CMK (cell line): ENCODE measurements at regions not wholly inside any gene's neighbourhood (a gene's known extent, or its start where the extent isn't known, plus 50 kb on each side); places are given as distances from the start of the nearest gene placed in this dataset.

ENCODE experiments used
- DNase-seq: peaks from one replicate; pipeline ENCODE4 v3.0.0-alpha.2; 2010; ENCODE audit warnings: low read depth

DNA sequence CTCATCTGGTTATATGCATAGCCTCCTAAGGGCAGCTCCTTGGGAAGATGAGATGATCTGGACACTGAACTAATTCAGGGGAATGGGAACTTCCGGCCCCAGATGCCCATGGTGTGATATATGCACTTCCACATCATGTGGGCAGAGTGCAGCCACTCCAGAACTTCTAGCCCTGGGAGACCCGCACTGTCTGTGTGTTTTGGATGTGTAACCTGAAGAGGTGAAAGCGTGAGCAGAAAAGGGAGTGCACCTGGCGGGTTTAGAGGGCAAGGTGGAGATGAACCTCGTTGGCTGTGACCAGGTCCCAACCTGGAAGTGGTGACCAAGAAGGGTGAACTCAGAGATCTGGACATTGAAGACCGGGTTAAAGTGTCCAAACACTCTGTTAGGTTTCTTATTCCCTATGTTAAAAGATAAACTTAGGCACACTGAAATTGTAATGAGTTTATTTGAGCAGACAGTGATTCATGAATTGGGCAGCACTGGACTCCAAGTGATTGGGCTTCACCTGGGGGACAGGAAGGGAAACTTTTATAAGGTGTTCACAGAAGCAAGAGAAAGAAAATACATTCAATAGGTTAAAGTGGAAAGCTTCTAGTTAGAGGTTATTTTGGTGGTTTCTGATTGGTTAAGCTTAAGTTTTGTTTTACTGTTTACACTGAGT lies 296.2 kb upstream of the SKOR2 start:
- DNase-seq, result no peak

DNA sequence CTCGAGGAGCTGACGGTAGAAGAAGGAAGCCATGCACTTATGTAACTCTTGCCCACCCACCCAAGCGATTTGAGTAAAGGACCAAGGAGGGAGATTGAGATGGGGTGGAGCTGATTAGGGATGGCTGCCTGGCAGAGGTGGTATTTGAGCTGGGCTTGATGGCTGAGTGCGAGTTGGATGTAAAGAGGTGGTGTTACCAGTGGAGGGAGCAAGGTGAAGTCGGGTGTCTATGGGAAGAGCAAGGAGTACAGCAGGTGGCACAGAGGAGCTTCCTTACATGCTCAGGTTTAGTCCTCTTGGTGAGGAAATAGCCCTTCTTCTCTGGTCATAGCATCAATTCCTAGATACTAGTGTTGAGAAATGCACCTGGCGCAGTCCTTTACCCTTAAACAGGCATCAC lies 294.2 kb upstream of the SKOR2 start:
- no peak for DNase-seq

DNA sequence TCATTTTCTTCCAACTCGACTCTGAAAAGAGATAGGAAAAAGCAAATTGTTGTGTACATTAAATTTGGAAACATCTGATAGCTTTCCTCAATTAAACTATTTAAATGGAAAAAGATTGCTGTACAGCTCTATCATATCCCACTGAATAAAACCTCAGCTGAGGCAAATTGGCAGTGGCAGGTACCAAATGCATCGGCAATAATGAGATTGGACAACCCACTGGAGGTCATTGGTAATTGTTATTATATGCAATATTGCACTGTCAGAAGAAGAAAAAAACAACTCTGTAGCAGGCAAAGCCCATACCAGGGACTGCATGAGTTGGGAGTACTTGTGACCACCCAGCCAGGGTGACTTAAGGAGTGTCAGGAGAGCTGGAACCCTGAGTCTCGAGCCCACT lies 291.6 kb upstream of the SKOR2 start:
- DNase-seq, result no peak

DNA sequence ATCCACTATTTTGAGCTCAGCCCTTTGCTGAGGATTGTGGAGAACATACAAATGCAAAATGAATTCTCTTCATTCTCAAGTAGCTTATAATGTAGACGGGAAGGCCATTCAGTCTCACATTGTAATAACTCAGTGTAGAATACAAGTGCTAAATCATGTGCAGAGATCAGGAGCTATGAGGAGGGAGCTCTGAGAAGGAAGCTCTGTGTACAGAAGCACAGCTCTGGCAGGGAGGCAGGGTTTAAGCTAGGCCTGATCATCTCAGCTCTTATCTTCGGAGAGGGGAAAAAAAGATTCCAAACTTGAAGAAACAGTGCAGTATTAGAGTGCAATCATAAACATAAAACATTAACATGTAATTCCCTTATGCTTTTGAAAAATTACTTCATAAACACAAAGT lies 291.1 kb upstream of the SKOR2 start:
- DNase-seq, result no peak

DNA sequence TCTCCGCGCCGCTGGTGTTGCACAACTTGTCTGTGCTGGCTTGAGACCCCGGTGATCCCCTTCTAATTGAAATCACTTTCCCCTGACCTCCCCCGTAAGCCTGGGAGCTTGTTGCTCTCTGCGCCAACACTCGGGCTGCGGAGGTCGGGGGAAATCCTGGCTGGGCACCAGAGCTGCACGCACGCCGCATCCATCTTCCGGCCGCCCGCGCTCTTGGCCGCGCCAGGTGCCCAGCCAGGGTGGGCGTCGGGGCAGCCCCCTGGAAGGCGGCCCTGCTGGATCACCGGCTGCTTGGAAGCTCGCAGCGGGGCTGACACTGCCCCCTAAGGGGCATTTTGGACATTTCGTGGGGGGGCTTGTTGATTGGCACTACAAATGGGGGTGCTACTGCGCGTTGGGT lies 280.3 kb upstream of the SKOR2 start:
- DNase-seq, result no peak

DNA sequence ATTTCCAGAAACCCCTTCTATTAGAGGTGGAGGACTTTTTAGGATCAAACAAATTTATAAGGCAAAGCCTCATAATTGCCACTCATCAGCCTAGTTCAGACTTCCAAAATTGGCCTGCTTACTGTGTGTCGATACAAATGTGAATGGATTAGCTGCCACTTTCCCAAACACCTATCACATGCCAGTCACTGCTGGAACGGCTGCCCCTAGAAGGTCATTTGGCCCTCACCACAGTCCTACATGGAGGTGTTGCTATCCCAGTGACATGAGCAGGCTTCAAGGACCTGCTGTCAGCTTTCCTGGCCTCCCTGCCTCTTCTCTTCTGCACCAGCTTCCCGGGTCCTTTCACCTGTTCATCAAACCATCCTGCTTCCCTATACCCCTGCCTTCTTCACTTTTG lies 279.2 kb upstream of the SKOR2 start:
- no peak for DNase-seq

DNA sequence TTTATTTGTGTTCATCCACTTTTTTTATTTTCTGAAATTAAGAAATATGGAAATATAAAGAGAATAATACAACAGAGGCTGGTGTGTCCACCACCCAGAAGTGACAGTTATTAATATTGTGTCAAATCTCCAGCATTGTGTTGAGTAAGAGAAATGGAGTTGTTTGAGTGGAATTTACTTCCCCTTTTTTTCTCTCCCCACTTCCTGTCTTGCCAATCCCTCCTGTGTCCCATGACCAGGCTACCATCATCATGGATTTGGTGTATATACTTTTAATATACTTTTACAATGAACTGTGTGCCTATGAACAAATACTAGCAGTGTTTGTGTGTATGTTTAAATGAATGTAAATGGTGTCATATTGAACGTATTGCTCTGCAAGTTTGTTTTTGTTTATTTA lies 276.9 kb upstream of the SKOR2 start:
- DNase-seq, result no peak

DNA sequence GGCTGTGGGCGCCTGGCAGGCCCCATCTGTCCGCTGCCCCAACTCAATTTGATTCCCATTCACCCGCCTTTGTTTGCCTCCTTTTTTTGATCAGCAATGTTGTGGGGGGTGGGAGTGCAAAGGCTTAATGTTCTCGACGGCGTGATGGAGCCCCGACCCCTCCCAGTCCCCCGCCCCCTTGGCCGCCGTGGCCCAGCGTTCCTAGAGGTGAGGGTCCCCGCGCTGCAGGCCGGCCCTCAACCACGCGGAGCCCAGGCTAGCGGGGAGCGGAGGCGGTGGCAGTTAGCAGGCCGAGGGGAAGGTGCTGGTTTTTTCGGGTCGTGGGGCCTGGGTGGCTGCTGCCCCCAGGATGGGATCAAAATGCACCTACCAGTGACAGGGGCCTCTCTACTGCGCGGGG lies 274.7 kb upstream of the SKOR2 start:
- DNase-seq, result no peak

DNA sequence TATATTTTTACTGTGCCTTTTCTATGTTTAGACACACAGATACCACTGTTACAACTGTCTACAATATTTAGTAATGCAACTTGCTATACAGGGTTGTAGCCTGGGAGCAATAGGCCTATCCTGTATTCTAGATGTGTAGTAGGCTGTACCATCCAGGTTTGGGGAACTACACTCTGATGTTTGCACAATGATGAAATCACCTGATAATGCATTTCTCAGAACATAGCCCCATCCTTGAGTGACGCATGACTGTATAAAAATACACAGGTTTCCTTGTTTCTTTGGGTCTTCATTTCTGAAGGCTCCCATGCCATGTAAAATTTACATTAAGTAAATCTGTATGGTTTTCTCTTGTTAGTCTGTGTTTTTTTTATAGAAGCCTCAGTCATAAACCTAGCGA lies 270.9 kb upstream of the SKOR2 start:
- no peak for DNase-seq

DNA sequence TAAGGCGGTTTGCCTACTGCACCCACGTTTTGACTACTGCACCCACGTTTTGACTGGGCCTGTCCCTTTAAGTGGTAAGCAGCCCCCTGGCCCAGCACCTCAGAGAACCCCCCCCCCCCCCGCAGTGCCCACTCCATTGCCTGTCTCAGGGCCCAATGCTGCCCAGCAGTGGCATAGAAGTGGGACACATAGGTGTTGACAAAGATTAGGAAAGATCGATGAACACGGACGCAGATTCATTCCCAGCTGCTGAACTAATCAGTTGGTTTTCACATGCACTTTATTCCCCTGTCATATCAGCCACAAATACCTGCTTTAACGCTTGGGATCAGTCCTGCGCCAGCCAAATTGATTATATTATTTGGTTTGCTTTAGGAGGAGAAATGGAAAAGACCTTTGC lies 268.8 kb upstream of the SKOR2 start:
- DNase-seq, result no peak

DNA sequence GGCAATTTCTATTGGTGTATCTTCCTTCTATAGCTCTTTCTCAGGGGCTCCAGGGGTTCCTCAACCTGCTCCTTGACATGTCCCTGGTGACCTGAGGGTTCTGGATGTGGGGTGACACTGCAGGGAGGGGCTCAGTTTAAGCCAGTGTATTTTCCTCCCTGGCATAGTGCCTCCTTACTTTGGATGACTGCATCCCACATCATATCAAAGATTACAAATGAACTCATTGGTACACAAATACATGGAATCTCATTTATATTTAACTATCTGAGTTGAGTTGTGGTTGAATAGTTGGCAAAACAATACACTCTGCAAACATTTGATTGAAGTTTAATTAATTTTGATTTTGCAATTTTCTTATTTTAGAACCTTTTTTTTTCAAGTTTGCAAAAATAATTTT lies 268.2 kb upstream of the SKOR2 start:
- no peak for DNase-seq

DNA sequence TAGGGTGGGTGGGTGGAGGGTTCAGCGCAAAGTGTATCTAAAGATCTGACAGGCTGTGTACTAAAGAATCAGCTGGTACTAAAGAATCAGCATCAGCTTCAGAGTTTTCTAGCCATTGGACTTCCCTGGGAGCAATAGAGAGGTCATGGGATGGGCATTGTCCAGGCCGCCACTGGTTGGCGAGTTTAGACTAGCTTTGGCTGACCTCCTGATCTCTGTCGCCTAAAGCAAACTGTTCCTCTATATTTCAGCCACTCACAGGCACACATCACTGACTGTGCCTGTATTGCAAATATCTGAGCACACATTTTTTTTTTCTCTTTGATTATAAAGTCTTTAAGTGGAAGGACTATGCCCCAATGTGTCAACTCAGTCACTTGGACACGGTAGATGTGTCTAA lies 267.8 kb upstream of the SKOR2 start:
- DNase-seq, result no peak

DNA sequence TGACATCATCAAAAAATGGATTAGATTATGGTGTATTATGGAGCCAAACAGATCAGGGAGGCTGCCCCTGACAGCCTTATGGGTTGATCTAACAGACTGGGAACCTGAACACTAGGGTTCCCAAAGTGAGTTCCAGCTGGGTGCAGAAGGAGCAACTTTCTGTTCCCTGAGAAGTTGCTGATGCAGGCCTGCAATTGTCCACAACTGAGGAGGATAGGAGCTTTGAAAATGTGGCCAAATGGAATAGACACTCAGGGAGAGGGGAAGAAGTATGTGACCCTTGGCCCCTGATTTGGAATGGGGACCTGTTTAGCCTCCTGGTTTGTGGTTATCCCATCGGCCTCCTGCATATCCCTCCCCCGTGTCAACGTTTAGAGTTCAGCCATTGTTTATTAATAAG lies 262.2 kb upstream of the SKOR2 start:
- DNase-seq, result no peak

DNA sequence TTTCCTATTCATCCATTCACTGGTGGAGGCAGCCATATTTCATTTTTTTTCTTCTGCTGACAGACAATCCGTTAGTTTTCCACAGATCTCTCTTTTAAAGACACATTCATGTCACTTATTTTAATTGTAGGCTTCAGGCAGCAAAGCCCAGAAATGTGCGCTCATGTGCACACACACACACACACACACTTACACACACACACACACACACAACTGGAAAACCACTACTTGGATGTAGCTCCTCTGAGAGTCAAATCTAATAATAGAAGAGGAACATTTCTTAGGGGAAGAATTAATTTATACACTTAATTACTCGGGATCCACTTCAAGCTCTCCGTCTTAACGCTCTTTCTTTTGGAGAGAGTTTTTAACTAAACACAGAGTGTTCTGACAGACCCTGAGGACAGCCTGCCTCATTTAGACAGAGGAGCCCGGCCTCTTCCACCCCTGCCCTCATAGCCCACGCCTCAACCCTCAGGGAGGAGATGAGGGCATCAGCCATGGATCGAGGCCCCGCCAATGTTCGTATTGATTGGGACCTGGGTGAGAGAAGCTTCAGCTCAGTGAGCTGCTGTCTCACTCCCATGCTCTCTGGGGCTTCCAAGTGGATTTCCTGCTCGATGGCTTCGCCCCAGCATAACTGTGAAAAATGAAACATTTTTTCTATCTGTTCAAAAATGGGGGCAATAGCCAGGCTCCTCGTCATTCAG lies 261.4 kb upstream of the SKOR2 start:
- DNase-seq, result no peak

DNA sequence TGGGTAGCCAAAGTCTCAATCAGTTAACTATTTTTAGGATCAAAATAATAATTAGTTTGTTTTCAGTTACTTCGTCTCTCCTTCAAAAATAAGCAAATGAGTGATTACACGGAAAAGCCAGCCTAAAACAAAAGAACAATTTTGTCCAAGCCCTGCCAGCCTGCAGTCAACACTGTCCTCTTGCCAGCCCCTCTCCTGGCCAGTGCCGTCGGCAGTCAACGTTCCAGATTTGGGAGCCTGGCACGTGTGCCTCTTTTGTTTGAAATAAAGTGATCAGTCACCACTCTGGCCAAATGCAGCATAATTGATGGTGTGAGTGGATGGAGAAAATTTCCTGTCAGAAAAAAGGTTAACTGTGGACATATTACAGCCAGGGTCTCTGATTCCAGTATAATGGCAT lies 260.6 kb upstream of the SKOR2 start:
- no peak for DNase-seq

DNA sequence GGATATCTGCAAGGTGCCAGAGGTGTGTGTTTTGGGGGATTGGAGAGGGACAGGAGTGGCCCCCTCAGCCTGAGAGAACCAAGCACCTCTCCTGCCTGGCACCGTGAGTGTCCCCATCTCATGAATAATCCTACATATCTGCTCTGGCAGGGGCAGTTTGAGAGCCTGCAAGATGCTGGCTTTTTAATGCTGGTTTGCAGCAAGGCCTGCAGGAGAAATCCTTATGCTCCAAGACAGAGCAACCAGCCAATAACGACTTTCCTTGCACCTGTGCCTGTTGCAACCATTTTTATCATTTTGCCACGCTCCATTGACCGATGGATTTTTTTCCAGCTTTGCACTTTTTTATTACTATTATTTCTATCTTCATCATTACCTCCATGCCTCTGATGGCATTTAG lies 259.4 kb upstream of the SKOR2 start:
- DNase-seq, result no peak

DNA sequence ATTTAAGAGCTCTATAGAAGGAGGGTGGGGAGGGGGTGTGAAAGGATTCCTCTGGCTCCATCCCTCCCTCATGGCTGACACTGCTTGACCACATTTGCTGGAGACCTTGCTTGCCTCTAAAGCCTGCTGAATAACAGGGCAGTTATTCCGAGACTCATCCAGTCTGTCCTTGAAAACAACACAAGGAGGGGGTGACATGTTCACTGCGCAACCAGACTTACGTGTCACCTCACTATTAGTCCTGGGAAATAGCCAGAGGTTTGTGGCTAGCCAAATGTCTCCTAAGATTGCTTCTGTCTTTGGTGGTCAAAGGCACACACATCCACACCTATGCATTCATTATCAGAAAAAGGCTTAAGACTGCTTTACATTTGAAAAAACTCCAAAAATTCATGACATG lies 256.2 kb upstream of the SKOR2 start:
- DNase-seq, result no peak

DNA sequence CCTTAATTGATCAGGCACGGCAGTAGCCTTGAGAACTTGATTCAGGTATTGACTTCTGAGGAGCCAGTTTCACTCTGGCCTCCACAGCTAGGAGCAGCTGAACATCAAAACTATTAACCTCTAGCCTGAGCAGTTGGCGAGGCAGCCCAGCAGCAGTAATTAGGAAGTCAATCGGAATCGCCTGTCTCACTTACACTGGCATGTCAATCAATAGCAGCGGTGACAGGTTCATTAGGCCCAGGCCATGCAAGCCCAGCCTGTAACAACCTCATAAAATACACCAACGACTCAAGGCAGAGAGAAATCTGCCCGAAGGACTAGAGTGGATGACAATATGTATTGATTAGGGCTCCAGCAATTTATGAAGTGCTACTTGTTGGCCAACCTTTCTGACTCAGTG lies 255.4 kb upstream of the SKOR2 start:
- DNase-seq, result no peak

DNA sequence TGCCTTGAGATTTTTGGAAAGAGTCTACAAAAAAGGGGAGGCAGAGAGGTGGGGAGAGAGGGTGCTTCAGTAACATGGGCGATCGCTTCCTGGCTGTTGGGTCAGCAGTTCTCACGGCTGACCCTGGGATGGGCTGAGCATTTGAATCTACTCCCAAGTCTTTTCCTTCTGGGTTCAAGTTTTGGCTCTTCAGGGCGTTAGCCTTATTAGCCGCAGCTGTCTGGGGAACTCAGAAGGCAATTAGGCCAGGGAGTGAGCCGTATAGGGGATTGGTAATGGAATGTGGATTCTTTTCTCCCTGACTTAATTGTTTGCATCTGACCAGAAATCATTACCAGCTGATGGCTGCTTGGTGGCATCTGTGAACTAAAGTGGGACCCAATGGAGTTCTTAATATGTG lies 250.5 kb upstream of the SKOR2 start:
- no peak for DNase-seq

DNA sequence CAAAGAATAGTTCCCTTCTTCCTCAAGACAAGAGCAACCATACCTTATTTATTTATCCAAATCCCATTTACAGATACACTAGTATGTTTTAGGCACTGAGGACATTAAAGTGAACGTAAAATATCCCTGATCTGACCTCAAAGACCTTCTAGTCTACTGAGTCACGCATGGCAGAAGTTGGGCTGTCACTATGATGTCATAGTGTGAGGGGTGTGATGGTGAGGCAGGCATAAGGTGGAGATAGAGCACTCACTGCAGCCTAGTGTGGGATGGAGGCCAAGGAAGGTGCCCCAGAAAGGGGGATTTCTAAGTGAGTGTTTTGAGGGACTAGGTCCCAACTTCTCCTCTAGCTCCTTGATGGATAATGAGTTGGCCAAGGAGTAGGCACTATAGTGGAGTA lies 249.5 kb upstream of the SKOR2 start:
- no peak for DNase-seq

DNA sequence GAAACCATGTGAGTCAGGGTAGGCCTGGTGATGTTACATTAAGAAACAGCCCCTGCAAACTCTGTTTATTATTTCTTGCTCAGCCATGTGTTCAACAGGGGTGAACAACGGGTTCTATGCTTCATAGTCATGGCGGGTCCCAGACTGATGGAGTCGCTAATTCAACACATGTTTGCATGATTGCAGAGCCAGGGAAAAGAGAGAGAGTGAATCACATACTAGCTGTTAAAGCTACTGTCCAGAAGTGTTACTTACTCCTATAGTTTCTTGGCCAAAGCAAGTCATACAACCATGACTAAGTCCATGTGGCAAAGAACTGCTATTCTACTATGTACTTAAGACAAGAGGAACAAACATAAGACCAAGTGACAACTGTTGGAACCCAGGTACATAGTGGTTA lies 241.2 kb upstream of the SKOR2 start:
- no peak for DNase-seq

DNA sequence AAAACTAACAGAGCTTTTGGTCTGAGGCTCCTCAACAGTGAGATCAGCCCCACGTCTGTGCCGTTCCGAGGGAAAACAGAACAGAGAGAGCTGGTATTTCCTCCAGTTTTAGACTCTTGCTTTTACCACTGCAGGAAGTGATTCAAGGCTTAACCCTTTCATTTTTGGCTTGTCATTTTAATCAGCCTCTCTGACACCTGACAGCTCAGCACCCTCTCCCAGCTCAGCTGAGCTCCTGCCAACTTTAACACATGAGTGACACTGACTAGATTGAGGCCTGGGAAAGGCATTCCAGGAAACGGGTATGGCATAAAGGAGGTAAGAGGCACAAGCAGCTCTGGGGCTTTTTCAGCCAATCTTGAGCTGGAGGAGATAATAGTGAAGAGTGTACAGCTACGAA lies 239.4 kb upstream of the SKOR2 start:
- no peak for DNase-seq

DNA sequence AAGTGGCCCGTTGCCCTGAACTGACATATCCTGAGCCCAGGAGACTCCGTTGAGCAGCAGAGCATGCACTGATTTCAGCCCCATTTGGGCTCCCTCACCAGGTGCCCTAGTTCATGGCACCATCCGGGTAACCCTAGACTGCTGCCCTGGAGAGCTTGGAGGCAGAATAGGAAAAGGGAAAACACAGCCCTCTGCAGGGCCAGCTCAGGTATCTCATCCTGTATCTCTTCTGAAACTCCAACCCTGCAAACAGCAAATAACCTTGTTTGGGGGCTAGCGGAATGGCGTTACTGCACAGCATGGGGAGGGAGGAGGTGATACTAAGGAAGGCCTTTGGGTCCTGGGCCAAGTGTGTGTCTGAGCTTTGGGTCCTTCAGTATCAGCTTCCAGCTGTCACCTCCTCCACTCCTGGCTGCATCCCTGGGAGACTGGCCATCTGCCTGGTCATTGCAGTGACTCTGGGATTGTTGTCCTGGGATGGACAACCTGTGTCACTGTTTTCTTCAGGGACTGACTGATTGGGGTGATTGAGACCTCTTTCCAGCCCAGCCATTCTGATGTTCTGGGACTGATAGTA lies 233.8 kb upstream of the SKOR2 start:
- DNase-seq, result no peak

DNA sequence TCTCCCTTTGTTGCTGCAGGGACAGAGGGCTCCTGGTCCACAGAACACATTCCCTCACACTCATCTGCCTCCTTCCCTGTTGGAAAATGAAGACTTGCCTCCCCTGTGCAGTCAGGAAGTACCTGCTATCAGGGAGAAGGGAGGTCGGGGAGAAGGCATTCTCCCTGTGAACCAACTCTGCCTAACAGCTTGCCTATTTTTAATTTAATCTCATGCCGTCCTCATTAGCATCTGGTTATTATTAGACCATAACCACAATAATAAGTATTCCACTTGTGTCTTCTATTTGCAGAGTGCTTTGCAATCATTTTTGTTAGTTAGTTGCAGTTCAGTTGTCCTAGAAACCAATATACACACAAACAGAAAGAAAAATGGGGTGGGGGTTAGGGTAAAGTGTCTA lies 232.6 kb upstream of the SKOR2 start:
- no peak for DNase-seq
